Parathyroid adenoma (tissue), 2 donors: ENCODE measurements at regions not wholly inside any gene's neighbourhood (a gene's known extent, or its start where the extent isn't known, plus 50 kb on each side); places are given as distances from the start of the nearest gene placed in this dataset.

Experiments
- H2AFZ ChIP-seq: fragments of 300-600 bp; sonication (generic); one replicate; pipeline ENCODE4 v1.7.0; 2017; ENCODE audit warnings: antibody characterized with exemption, mild to moderate bottlenecking
- H3K27ac ChIP-seq: fragments of 300-600 bp; sonication (generic); one replicate; pipeline ENCODE4 v1.7.0; 2017
- H3K27me3 ChIP-seq: fragments of 300-600 bp; sonication (generic); one replicate; pipeline ENCODE4 v1.7.0; 2017; ENCODE audit warnings: low read length; ENCODE audit not compliant: control insufficient read depth, insufficient read depth
- H3K36me3 ChIP-seq: fragments of 300-600 bp; sonication (generic); one replicate; pipeline ENCODE4 v1.7.0; 2017; ENCODE audit warnings: low read length; ENCODE audit not compliant: control insufficient read depth, insufficient read depth
- H3K4me1 ChIP-seq: fragments of 300-600 bp; sonication (generic); one replicate; pipeline ENCODE4 v1.7.0; 2017; ENCODE audit warnings: control low read depth
- H3K4me2 ChIP-seq: fragments of 300-600 bp; sonication (generic); one replicate; pipeline ENCODE4 v1.7.0; 2017; ENCODE audit warnings: low read length
- H3K4me3 ChIP-seq: fragments of 300-600 bp; sonication (generic); one replicate; pipeline ENCODE4 v1.7.0; 2017; ENCODE audit warnings: low read depth, low read length
- H3K79me2 ChIP-seq: fragments of 300-600 bp; sonication (generic); one replicate; pipeline ENCODE4 v1.7.0; 2017; ENCODE audit warnings: control low read depth
- H3K9ac ChIP-seq: fragments of 300-600 bp; sonication (generic); one replicate; pipeline ENCODE4 v1.7.0; 2017; ENCODE audit warnings: mild to moderate bottlenecking
- H3K9me3 ChIP-seq: fragments of 300-600 bp; sonication (generic); one replicate; pipeline ENCODE4 v1.7.0; 2017; ENCODE audit warnings: low read length; ENCODE audit not compliant: control insufficient read depth
- CTCF ChIP-seq: fragments of 300-600 bp; sonication (generic); IDR thresholded peaks from one replicate; pipeline ENCODE4 v1.7.0; 2017; ENCODE audit warnings: antibody characterized with exemption, mild to moderate bottlenecking
- donor health status: primary hyperparathyroidism.

DNA sequence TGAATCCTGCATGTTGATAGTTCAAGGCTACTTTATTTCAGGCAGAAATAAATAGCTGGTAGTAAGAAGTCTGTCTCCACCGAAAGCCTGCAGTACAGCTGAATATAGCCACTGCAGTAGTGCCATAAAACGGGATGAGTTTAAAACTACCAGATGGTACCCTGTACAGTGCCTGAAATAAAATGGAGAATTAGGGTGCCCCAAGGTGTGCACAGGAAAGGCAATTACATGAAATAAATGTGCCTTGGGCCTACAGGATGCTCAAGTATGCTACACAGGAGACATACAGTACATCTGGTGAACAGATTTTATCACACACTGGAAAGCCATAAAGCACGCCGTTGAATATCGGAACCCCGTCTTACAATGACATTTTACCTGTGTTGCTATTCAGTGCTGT lies 447.7 kb upstream of the HNRNPA3 start:
- no peaks in the 10 kb centered on the region for H3K9me3 ChIP-seq
- no peak overlapping the region for H3K27ac ChIP-seq
- no peak overlapping the region for H3K9ac ChIP-seq
- H3K4me1 ChIP-seq: no peaks in the 10 kb centered on the region
- no peak overlapping the region for H2AFZ ChIP-seq
- H3K79me2 ChIP-seq: no peaks in the 10 kb centered on the region
- H3K4me2 ChIP-seq: no peak overlapping the region
- H3K4me3 ChIP-seq: no peak overlapping the region
- H3K36me3 ChIP-seq: no peaks in the 10 kb centered on the region
- H3K27me3 ChIP-seq: no peaks in the 10 kb centered on the region
- TF ChIP-seq CTCF: no peak

DNA sequence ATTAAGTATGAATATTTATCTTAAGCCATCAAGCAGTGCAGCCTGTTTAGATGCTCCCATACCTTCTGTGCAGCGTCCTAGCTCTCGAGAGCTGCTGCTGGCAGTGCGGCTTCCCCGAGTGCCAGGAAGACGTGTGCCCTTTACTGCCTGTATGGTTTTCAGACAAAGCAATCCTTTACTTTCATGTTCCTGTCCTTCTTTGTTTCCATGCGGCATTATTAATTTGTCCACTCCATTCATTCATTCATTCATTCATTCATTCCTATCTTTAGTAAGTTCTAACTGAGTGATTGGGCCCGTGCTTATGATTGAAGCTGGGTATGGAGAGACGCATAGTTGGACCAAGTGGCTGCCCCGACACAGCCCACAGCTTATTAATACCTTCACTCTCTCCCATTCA lies 446.6 kb upstream of the HNRNPA3 start:
- H2AFZ ChIP-seq: no peak overlapping the region
- H3K4me1 ChIP-seq: no peaks in the 10 kb centered on the region
- no peaks in the 10 kb centered on the region for H3K79me2 ChIP-seq
- H3K27ac ChIP-seq: no peak overlapping the region
- no peaks in the 10 kb centered on the region for H3K9me3 ChIP-seq
- H3K4me3 ChIP-seq: no peak overlapping the region
- H3K27me3 ChIP-seq: no peaks in the 10 kb centered on the region
- no peak overlapping the region for H3K9ac ChIP-seq
- TF ChIP-seq CTCF: no peak
- H3K4me2 ChIP-seq: no peak overlapping the region
- no peaks in the 10 kb centered on the region for H3K36me3 ChIP-seq

DNA sequence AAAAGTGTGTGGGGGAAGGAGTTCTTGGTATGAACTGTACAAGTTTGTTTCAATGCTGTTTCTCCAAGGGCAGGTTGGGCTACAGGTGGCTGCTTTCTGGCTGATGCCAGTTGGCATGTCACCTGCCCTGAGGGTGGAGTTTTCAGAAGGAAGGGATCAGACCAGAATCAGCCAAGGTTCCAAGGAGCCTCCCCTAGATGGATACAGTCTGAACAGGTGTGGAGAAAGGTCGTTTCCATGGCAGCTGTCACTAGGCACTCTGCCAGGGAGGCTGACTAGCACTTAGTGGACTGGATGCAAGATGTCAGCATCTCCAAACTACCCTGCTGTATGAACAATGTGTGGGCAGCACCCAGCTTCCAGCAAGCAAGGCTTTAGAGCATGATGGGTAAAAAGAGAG lies 444.4 kb upstream of the HNRNPA3 start:
- Histone ChIP-seq H3K27ac (no peak overlapping the region), H3K9ac (no peak overlapping the region), H3K4me3 (no peak overlapping the region), H3K4me1 (no peaks in the 10 kb centered on the region), H3K79me2 (no peaks in the 10 kb centered on the region), H3K9me3 (no peaks in the 10 kb centered on the region), H3K27me3 (no peaks in the 10 kb centered on the region), H2AFZ (no peak overlapping the region), H3K36me3 (no peaks in the 10 kb centered on the region), H3K4me2 (no peak overlapping the region)
- TF ChIP-seq CTCF: no peak

- H2AFZ ChIP-seq: no peak overlapping the region
- H3K4me1 ChIP-seq: no peaks in the 10 kb centered on the region
- no peaks in the 10 kb centered on the region for H3K27me3 ChIP-seq
- H3K9ac ChIP-seq: no peak overlapping the region
- no peak for TF ChIP-seq CTCF
- no peaks in the 10 kb centered on the region for H3K79me2 ChIP-seq
- H3K27ac ChIP-seq: no peak overlapping the region
- no peak overlapping the region for H3K4me3 ChIP-seq
- H3K4me2 ChIP-seq: no peak overlapping the region
- no peaks in the 10 kb centered on the region for H3K9me3 ChIP-seq
- no peaks in the 10 kb centered on the region for H3K36me3 ChIP-seq
Measured at GRCh38 chr2:176769021-176769420, 443.6 kb upstream of the HNRNPA3 start.

GRCh38 chr2:176769499-176770370 lies 442.9 kb upstream of the HNRNPA3 start:
- no peak overlapping the region for H2AFZ ChIP-seq
- no peaks in the 10 kb centered on the region for H3K27me3 ChIP-seq
- no peaks in the 10 kb centered on the region for H3K79me2 ChIP-seq
- H3K4me1 ChIP-seq: no peaks in the 10 kb centered on the region
- no peaks in the 10 kb centered on the region for H3K9me3 ChIP-seq
- no peaks in the 10 kb centered on the region for H3K36me3 ChIP-seq
- H3K27ac ChIP-seq: no peak overlapping the region
- no peak overlapping the region for H3K9ac ChIP-seq
- no peak overlapping the region for H3K4me2 ChIP-seq
- no peak for TF ChIP-seq CTCF
- no peak overlapping the region for H3K4me3 ChIP-seq
